Fibroblast of pulmonary artery (primary cell): ENCODE measurements at regions not wholly inside any gene's neighbourhood (a gene's known extent, or its start where the extent isn't known, plus 50 kb on each side); places are given as distances from the start of the nearest gene placed in this dataset.

ENCODE experiments used
- DNase-seq: peaks from one replicate; pipeline ENCODE4 v3.0.0-alpha.2; 2010; ENCODE audit warnings: low read depth
- H3K4me3 ChIP-seq: replicated peaks from 2 replicates; pipeline ENCODE4 v1.5.1; 2011; ENCODE audit warnings: low read depth, mild to moderate bottlenecking, control low read depth, low read length, moderate library complexity
- TF ChIP-seq, protein P1 (sequence below): IDR thresholded peaks from 2 replicates; pipeline ENCODE4 v1.5.1; 2011; ENCODE audit warnings: mild to moderate bottlenecking, control low read depth, low read length, inconsistent platforms; ENCODE audit errors: missing control alignments

DNA sequence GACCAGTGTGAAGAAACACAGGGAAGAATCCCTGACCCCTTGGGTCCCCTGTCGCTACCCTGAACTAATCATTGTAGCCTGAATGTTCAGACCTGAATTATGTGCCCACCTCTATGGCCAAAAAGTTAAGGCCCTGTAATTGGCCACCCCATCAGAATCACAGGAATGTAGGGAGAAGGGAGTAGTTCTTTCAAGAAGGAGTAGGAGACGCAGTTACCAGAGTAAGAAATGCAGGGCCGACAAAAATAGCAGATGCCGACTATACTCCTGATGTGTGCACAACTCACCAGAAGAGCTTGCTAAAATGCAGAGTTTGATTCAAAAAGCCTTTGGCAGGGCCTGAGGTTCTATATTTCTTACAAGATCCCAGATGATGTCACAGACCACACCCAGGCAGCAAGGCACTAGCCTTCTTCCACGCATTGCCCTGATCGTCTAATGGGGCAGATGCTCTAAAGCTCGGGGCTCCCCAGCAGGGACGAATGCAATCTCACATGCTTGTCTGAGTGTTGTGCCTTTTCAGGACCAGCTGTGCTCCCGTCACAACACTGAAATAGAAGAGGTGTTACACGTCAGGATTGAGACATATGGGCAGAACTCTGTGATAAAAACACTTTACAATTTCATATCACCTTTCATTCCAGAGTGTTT is 161.0 kb upstream of the FAM241A start:
- DNase-seq, result no peak
- TF ChIP-seq, protein P1, sequence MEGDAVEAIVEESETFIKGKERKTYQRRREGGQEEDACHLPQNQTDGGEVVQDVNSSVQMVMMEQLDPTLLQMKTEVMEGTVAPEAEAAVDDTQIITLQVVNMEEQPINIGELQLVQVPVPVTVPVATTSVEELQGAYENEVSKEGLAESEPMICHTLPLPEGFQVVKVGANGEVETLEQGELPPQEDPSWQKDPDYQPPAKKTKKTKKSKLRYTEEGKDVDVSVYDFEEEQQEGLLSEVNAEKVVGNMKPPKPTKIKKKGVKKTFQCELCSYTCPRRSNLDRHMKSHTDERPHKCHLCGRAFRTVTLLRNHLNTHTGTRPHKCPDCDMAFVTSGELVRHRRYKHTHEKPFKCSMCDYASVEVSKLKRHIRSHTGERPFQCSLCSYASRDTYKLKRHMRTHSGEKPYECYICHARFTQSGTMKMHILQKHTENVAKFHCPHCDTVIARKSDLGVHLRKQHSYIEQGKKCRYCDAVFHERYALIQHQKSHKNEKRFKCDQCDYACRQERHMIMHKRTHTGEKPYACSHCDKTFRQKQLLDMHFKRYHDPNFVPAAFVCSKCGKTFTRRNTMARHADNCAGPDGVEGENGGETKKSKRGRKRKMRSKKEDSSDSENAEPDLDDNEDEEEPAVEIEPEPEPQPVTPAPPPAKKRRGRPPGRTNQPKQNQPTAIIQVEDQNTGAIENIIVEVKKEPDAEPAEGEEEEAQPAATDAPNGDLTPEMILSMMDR, result no peak
- H3K4me3 ChIP-seq, result no peak overlapping the region

DNA sequence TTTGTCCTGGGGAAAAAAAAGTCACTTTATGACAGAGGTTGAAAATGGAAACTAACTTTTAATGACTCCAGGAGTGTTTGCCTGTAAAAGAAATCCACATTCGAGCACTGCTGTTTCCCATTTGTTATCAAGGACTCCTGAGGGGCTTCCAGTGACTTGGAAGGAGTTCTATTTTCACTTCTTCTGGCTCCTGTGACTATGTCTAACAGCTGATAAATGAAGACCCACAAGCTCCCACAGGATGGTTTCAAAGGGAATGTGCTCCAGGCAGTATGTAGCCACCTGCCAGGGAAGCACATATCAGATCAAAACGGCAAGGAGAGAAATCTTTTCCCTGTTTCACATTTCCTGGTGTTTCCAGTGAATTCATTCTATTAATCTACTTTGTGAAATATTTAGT is 159.8 kb upstream of the FAM241A start:
- TF ChIP-seq, protein P1, result no peak
- no peak overlapping the region for H3K4me3 ChIP-seq
- no peak for DNase-seq

DNA sequence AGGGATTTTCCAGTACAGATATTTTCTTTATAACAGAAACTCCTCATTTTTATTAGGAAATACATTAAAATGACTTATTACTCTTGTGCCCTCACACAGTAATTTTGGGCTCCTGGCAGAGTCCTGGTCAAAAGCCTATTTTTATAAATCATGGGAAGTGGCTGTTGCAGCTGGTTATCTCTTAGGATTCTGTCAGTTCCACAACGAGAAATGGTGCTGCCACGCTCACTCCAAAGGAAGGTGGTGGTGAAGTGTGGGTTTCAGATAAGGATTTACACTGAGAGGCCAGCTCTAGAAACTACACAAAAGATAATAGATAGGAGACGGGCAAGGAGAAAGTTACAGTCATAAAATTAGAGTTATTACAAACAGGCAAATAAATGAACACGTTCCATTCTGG is 159.2 kb upstream of the FAM241A start:
- TF ChIP-seq, protein P1, result no peak
- no peak overlapping the region for H3K4me3 ChIP-seq
- no peak for DNase-seq

DNA sequence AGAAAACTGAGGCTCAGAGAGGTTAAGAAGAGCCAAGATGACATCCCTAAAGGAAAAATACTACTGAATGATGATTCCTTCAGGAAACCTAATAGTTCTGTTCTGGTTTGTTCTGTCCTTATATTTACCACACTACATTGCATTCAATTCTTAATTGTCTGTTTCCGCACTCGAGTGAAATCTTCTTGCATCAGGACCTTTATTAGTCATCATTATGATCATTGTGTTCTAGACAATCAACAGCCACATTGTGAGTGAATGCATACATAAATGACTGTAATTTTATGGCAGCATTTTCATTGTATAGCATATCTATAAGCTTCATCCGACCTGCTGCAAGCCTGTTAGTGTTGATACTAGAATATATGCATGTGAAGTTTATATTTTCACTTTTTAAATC is 156.7 kb upstream of the FAM241A start:
- DNase-seq, result no peak
- no peak overlapping the region for H3K4me3 ChIP-seq
- TF ChIP-seq, protein P1, result no peak

DNA sequence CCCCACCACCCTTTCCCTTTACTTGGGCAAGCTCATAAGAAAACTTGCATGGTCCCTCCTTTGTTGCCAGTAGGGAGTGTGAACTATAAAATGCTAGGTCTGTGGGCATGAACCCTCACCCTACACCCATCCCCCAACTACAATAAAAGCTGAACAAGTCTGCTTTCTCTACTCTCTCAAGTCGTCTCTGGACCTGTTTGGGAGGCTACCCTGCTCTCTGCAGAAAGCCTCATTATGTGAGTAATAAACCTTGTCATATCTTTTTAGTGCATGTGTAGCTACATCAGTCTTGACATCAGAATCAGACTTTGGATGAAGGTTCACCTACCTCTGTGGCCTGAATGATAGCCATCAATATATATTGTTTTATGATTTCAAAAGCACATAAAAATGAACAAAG is 155.4 kb upstream of the FAM241A start:
- TF ChIP-seq, protein P1, result no peak
- no peak for DNase-seq

DNA sequence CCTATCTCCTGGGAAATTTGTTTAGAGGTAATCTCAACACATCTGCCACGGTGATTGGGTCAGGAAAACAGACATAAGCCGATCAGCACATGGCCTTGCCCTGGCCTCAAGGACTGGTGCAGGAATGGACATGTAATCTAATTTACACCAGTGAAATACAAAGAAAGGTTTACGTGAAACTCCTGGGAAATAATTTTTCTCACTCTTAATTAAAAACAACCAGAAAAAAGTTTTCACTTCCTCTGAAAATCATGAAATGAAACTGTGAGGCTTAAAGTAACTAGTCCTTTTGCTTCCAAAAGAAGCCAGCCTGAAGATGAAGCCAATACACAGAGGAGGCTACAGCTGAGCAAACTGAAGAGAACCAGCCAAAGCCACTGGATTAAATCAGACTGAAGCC is 154.1 kb upstream of the FAM241A start:
- no peak for DNase-seq
- TF ChIP-seq, protein P1, result no peak
- H3K4me3 ChIP-seq, result no peak overlapping the region

More for the DNA sequence above, 155.4 kb upstream of the FAM241A start:
- no peak overlapping the region for H3K4me3 ChIP-seq

DNA sequence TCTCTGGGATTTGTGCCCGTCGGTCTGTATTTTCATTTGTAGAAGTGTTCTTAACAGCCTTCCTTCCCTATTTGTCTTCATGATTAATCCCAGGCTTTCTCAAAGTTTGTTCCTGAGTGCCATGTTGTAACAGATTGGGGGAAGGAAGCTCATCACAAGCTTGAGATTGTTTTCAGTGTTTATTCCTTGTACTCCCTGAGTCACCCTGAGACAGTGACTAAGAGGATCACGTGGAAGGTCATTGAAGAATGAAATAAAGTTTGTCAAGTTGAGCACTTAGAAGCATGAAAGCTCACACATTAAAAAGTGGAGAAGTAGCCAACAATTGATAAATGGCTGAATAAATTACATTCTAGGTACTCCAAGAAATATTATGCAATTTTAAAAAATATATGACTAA is 153.5 kb upstream of the FAM241A start:
- TF ChIP-seq, protein P1, result no peak
- peak; percentile 67 for DNase-seq
- H3K4me3 ChIP-seq, result no peak overlapping the region
